Left lung (tissue), 4 donors: ENCODE measurements at regions not wholly inside any gene's neighbourhood (a gene's known extent, or its start where the extent isn't known, plus 50 kb on each side); places are given as distances from the start of the nearest gene placed in this dataset.

Experiments
- ATAC-seq: fragments of 200-7000 bp; cut with Tn5 transposase; one replicate; pipeline ENCODE4 v1.9.1; 2020; ENCODE audit warnings: moderate library complexity
- DNase-seq, 4 donors: peaks; one replicate each; pipeline ENCODE4 v3.0.0-alpha.2; 2013 to 2020
- H3K27ac ChIP-seq, 2 donors: fragments of 200-600 bp; sonication (generic) in 1 of 2; one replicate each; pipeline versions ENCODE4 v1.5.0 to v1.8.0; 2020 to 2021
- H3K27me3 ChIP-seq, 2 donors: fragments of 200-600 bp; sonication (generic) in 1 of 2; one replicate each; pipeline versions ENCODE4 v1.5.0 to v1.8.0; 2020 to 2021
- H3K36me3 ChIP-seq, 2 donors: fragments of 200-600 bp; sonication (generic) in 1 of 2; one replicate each; pipeline versions ENCODE4 v1.5.0 to v1.8.0; 2020 to 2021
- H3K4me1 ChIP-seq, 2 donors: fragments of 200-600 bp; one replicate each; pipeline ENCODE4 v1.8.0; 2021
- H3K4me3 ChIP-seq, 2 donors: fragments of 200-600 bp; sonication (generic) in 1 of 2; one replicate each; pipeline versions ENCODE4 v1.5.0 to v1.8.0; 2020 to 2021; ENCODE audit warnings: mild to moderate bottlenecking in 1 of 2
- H3K9me3 ChIP-seq, 2 donors: fragments of 200-600 bp; sonication (generic) in 1 of 2; one replicate each; pipeline versions ENCODE4 v1.5.0 to v1.8.0; 2020 to 2021
- CTCF ChIP-seq, 2 donors: fragments of 200-600 bp; sonication (generic) in 1 of 2; IDR thresholded peaks; one replicate each; pipeline versions ENCODE4 v1.5.0 to v1.8.0; 2021; ENCODE audit warnings: antibody characterized with exemption in 2 of 2
- intact Hi-C, 2 donors: fragments of 100-400 bp; cut with DNase I; formaldehyde crosslinking; loops; one replicate each; pipeline versions ENCODE4 v1.11.2 to v1.14.2; 2022
- donor health status: DM: no; HTN: yes; CAD: no.
- donor health status: DM: no; HTN: no; CAD: no.

GRCh38 chr13:88739195-88739594 lies 1068.0 kb downstream of the SLITRK5 start:
- Histone ChIP-seq H3K4me1 (no peaks in the 10 kb centered on the region), H3K27me3 (no peaks in the 10 kb centered on the region), H3K9me3 (no peaks in the 10 kb centered on the region), H3K36me3 (no peaks in the 10 kb centered on the region), H3K27ac (no peak overlapping the region), H3K4me3 (no peak overlapping the region)
- intact Hi-C loops, result no loop called here
- ATAC-seq (no peak), DNase-seq (no peak)
- no peak for TF ChIP-seq CTCF (IDR thresholded peaks at IDR 0.05)

- Histone ChIP-seq H3K27ac (no peak overlapping the region), H3K9me3 (no peaks in the 10 kb centered on the region), H3K4me3 (no peak overlapping the region), H3K36me3 (no peaks in the 10 kb centered on the region), H3K27me3 (no peaks in the 10 kb centered on the region), H3K4me1 (no peaks in the 10 kb centered on the region)
- ATAC-seq (no peak), DNase-seq (no peak)
- intact Hi-C loops, result no loop called here
- TF ChIP-seq CTCF (IDR thresholded peaks at IDR 0.05), result no peak
Observed at GRCh38 chr13:88744289-88744688, 1073.1 kb downstream of the SLITRK5 start.

- ATAC-seq (no peak), DNase-seq (no peak)
- no peaks in the 10 kb centered on the region for H3K36me3 ChIP-seq
- H3K4me1 ChIP-seq, result no peaks in the 10 kb centered on the region
- no peak overlapping the region for H3K27ac ChIP-seq
- no peaks in the 10 kb centered on the region for H3K27me3 ChIP-seq
- no peak for TF ChIP-seq CTCF (IDR thresholded peaks at IDR 0.05)
- no peak overlapping the region for H3K4me3 ChIP-seq
- intact Hi-C loops, result no loop called here
- no peaks in the 10 kb centered on the region for H3K9me3 ChIP-seq
Observed at GRCh38 chr13:88745011-88745410, 1073.8 kb downstream of the SLITRK5 start.

GRCh38 chr13:88752041-88752440 lies 1080.9 kb downstream of the SLITRK5 start:
- no peak for ATAC-seq
- no peak overlapping the region for H3K27ac ChIP-seq
- intact Hi-C loops, result no loop called here

GRCh38 chr13:88754141-88754540 lies 1083.0 kb downstream of the SLITRK5 start:
- no peaks in the 10 kb centered on the region for H3K36me3 ChIP-seq
- no peak overlapping the region for H3K27ac ChIP-seq
- H3K4me3 ChIP-seq, result no peak overlapping the region
- no peaks in the 10 kb centered on the region for H3K9me3 ChIP-seq
- intact Hi-C loops, result no loop called here
- ATAC-seq (no peak), DNase-seq (no peak)
- no peak for TF ChIP-seq CTCF (IDR thresholded peaks at IDR 0.05)
- H3K4me1 ChIP-seq, result no peaks in the 10 kb centered on the region
- no peaks in the 10 kb centered on the region for H3K27me3 ChIP-seq

More at GRCh38 chr13:88752041-88752440, 1080.9 kb downstream of the SLITRK5 start:
- no peaks in the 10 kb centered on the region for H3K36me3 ChIP-seq
- no peaks in the 10 kb centered on the region for H3K4me1 ChIP-seq
- no peak overlapping the region for H3K4me3 ChIP-seq
- H3K27me3 ChIP-seq, result no peaks in the 10 kb centered on the region
- H3K9me3 ChIP-seq, result no peaks in the 10 kb centered on the region
- no peak for DNase-seq
- no peak for TF ChIP-seq CTCF (IDR thresholded peaks at IDR 0.05)
